ENCODE measurements at regions not wholly inside any gene's neighbourhood (a gene's known extent, or its start where the extent isn't known, plus 50 kb on each side); places are given as distances from the start of the nearest gene placed in this dataset.
"Not testable (repeated sequence)": the region's sequence is repeated elsewhere in the genome, so short reads cannot be mapped to it uniquely, and the experiment has no call there.

DNA sequence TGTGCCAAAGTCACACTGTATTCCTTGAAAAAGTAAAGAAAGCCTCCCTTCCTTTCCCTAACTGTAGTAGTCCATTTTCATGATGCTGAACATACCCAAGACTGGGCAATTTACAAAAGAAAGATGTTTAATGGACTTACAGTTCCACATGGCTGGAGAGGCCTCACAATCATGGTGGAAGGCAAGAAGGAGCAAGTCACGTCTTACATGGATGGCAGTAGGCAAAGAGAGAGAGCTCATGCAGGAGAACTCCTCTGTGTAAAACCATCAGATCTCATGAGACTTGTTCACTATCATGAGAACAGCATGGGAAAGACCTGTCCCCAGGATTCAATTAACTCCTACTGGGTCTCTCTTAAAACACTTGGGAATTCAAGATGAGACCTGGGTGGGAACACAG is 222.5 kb upstream of the NT5E start:
- not testable (repeated sequence) for H3K27ac Mint-ChIP-seq; H3K36me3 Mint-ChIP-seq; DNase-seq (ENCODE audit: low spot score in 2 of 2); H3K4me3 Mint-ChIP-seq; ATAC-seq; H3K4me1 Mint-ChIP-seq
- H3K9me3 Mint-ChIP-seq = peaks cover 14% of the 10 kb centered on the region

DNA sequence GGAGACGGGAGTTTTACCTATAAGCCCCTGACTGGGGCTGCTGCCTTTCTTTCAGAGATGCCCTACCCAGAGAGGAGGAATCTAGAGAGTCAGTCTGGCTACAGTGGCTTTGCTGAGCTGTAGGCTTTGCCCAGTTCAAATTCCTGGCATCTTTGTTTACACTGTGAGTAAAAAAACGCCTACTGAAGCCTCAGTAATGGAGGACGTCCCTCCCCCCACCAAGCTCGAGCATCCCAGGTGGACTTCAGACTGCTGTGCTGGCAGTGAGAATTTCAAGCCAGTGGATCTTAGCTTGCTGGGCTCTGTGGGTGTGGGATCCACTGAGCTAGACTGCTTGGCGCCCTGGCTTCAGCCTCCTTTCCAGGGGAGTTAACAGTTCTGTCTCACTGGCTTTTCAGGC is 237.1 kb upstream of the NT5E start:
- not testable (repeated sequence) for H3K4me1 Mint-ChIP-seq; DNase-seq (ENCODE audit: low spot score in 2 of 2); H3K27ac Mint-ChIP-seq; H3K4me3 Mint-ChIP-seq; ATAC-seq; H3K36me3 Mint-ChIP-seq
- peaks cover 33% of the 10 kb centered on the region for H3K9me3 Mint-ChIP-seq

- H3K4me1 Mint-ChIP-seq = no peaks in the 10 kb centered on the region
- peaks cover 4% of the 10 kb centered on the region for H3K9me3 Mint-ChIP-seq
- ATAC-seq (no peak), DNase-seq (ENCODE audit: low spot score in 2 of 2) (no peak)
- H3K36me3 Mint-ChIP-seq = no peaks in the 10 kb centered on the region
- H3K27ac Mint-ChIP-seq = no peak overlapping the region
- no peak overlapping the region for H3K4me3 Mint-ChIP-seq
Measured at GRCh38 chr6:85195243-85195642, 254.6 kb upstream of the NT5E start.

DNA sequence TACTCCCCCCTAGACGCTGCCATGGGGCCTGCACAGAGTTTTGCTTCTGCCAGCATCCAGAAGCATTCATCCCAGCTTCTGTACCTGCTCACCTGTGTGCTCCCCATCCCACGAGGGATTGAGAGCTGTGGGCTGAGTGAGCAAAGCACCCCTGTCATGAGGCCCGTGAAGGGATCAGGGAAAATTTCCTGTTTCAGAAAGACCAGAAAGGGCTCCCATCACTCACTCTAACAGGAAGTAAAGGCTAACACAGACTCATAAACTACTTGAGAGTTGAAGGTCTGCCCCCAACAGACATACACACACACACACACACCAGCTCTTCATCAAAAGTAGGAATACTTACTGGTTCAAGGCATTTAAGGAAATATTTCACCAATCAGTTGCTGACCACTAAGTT is 256.5 kb upstream of the NT5E start:
- no peak for DNase-seq (ENCODE audit: low spot score in 2 of 2)
- no peaks in the 10 kb centered on the region for H3K4me1 Mint-ChIP-seq
- no peaks in the 10 kb centered on the region for H3K36me3 Mint-ChIP-seq
- no peak for ATAC-seq
- H3K27ac Mint-ChIP-seq = no peak overlapping the region
- H3K9me3 Mint-ChIP-seq = peaks cover 11% of the 10 kb centered on the region
- H3K4me3 Mint-ChIP-seq = no peak overlapping the region

GRCh38 chr6:85192596-85192995 is 257.3 kb upstream of the NT5E start:
- Mint-ChIP-seq H3K4me3 (no peak overlapping the region), H3K27ac (no peak overlapping the region), H3K9me3 (peaks cover 8% of the 10 kb centered on the region), H3K4me1 (no peaks in the 10 kb centered on the region), H3K36me3 (no peaks in the 10 kb centered on the region)
- DNase-seq (ENCODE audit: low spot score in 2 of 2) = no peak
- no peak for ATAC-seq

- Mint-ChIP-seq H3K4me3 (no peak overlapping the region), H3K36me3 (no peaks in the 10 kb centered on the region), H3K27ac (no peak overlapping the region), H3K9me3 (peaks cover 8% of the 10 kb centered on the region), H3K4me1 (no peaks in the 10 kb centered on the region)
- ATAC-seq (no peak), DNase-seq (ENCODE audit: low spot score in 2 of 2) (no peak)
Measured at GRCh38 chr6:85192186-85192585, 257.7 kb upstream of the NT5E start.

- no peaks in the 10 kb centered on the region for H3K36me3 Mint-ChIP-seq
- H3K4me3 Mint-ChIP-seq = no peak overlapping the region
- H3K4me1 Mint-ChIP-seq = no peaks in the 10 kb centered on the region
- no peak overlapping the region for H3K27ac Mint-ChIP-seq
- DNase-seq (ENCODE audit: low spot score in 2 of 2) (no peak), ATAC-seq (no peak)
- peaks cover 9% of the 10 kb centered on the region for H3K9me3 Mint-ChIP-seq
Measured at GRCh38 chr6:85191656-85192055, 258.2 kb upstream of the NT5E start.

DNA sequence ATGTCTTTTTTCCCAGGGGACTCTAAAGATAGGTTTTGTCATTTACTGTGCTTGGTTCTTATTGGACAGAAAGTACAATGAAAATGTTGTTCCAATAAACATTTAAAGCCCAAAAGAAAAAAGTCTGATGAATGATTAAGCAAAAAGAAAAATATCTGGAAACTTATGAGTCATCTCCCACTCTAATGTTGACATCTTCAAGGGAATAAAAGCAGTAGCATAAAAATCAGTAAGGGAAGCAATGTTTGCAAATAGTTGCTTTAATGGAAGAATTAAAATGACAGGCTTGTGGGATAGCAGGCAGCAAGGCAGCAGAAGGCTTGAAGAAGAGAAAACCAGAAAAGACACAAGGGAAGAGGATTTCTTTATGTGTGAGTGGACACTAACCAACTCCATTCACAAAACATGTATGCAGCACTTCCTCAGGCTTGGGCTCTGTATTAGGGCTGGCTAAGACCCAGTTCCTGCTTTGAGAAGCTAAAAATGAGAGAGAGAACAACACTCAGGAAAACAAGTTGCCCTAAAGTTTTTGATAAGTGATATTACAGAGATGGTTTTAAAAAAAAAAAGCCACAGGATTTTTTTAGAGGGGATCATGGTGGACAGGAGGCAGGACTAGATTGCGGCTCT is 263.2 kb upstream of the NT5E start:
- H3K4me1 Mint-ChIP-seq = no peaks in the 10 kb centered on the region
- H3K4me3 Mint-ChIP-seq = no peak overlapping the region
- DNase-seq (ENCODE audit: low spot score in 2 of 2) (no peak), ATAC-seq (no peak)
- no peaks in the 10 kb centered on the region for H3K36me3 Mint-ChIP-seq
- no peak overlapping the region for H3K27ac Mint-ChIP-seq
- H3K9me3 Mint-ChIP-seq = peaks cover 11% of the 10 kb centered on the region

DNA sequence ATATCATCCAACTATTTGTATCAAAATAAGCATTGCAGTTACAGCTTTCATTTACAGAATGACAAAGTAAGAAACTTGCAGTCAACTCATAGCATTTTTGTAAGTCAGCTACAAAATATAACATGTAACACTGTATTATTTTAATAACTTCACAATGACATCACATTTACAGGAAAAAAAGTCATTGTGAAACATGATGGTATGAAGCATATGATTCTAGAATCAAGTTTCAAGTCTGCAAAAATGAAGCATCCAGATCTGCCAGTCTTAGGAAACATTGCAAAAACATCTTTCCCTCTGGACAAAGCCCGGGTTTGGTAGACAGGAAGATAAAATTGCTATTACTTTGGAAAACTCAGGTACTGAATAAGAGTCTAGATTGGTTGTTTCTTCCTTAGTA is 263.9 kb upstream of the NT5E start:
- Mint-ChIP-seq H3K9me3 (peaks cover 11% of the 10 kb centered on the region), H3K27ac (no peak overlapping the region), H3K4me3 (no peak overlapping the region), H3K36me3 (no peaks in the 10 kb centered on the region), H3K4me1 (no peaks in the 10 kb centered on the region)
- ATAC-seq (no peak), DNase-seq (ENCODE audit: low spot score in 2 of 2) (no peak)

DNA sequence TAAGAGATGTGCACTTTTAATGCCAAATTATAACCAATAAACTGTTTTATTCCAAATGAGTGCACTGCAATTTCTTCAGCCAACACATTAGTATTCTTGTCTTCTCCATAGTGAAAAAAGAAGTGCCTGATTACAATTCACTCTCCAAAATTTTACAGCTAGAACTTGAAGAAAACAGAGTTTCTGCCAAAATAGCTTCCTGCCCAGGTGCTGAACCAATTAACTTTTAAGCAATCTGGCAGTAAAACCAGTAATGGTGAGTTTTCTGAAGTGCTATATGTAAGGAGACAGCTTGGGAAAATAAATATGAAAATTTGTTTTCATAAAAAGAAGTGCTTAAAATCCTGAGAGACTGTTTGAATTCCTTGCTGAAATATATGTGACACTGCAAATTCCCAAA is 266.0 kb upstream of the NT5E start:
- Mint-ChIP-seq H3K4me1 (no peaks in the 10 kb centered on the region), H3K4me3 (no peak overlapping the region), H3K36me3 (no peaks in the 10 kb centered on the region), H3K9me3 (peaks cover 5% of the 10 kb centered on the region), H3K27ac (no peak overlapping the region)
- ATAC-seq = no peak
- no peak for DNase-seq (ENCODE audit: low spot score in 2 of 2)

DNA sequence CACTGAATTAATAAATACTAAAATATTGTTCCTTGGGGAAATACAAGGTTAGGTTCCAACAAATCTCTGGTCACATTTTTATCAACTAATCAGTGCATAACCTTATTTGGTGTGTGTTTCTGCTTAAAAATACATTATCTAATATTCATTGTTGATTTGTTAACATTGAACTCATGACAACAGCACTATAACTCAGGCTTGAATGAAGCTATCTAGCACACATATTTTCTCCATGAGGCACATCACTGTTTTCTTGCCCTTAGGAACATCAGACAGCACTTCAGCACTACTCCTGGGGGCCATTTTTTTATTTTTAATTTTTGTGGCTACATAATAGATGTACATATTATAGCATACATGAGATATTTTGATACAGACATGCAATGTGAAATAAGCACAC is 277.2 kb upstream of the NT5E start:
- ATAC-seq = no peak
- H3K36me3 Mint-ChIP-seq = no peaks in the 10 kb centered on the region

DNA sequence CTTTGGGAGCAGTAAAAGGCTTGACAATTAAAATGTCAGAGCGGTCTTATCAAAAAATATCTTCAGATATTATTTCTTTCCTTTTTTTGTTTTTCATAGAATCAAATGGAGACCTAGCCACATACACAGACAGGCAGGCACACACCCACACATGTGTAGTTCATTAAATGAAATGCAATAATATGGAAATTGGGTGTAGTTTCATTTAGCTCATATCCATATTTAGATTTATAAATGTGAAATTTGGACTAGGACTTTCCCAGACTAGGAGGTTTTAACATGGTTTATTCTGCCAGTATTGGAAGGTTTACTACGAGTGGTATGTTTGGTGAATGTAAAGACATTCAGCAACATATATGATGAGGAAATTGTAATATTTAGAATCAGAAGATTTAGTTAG is 277.7 kb upstream of the NT5E start:
- Mint-ChIP-seq H3K4me1 (no peaks in the 10 kb centered on the region), H3K36me3 (no peaks in the 10 kb centered on the region), H3K4me3 (no peak overlapping the region), H3K9me3 (peaks cover 7% of the 10 kb centered on the region), H3K27ac (no peak overlapping the region)
- DNase-seq (ENCODE audit: low spot score in 2 of 2) = no peak
- ATAC-seq = no peak

More for the DNA sequence above, 277.2 kb upstream of the NT5E start:
- H3K4me3 Mint-ChIP-seq = no peak overlapping the region
- no peak overlapping the region for H3K27ac Mint-ChIP-seq
- no peak for DNase-seq (ENCODE audit: low spot score in 2 of 2)
- H3K9me3 Mint-ChIP-seq = peaks cover 8% of the 10 kb centered on the region
- no peaks in the 10 kb centered on the region for H3K4me1 Mint-ChIP-seq

DNA sequence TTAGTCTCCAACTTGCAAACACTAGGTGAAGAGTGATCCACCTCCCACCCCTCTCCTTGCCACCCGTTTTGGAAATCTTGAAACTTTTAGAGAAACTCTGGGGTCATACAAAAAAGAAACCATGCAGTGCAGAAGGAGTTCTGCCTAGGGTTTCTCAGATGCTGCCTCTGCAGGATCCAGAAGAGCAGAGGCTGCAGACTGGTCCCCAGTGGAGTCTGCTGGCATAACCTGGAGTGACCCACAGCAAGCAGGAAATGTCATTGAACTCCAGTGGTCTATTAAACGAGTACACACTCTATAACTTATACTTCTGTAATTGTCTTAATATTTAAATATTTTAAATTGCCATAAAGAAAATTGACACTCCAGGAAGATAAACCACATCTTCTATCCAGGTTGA is 280.7 kb upstream of the NT5E start:
- ATAC-seq = no peak

GRCh38 chr6:85168146-85168545 is 281.7 kb upstream of the NT5E start:
- ATAC-seq (no peak), DNase-seq (ENCODE audit: low spot score in 2 of 2) (no peak)
- no peaks in the 10 kb centered on the region for H3K4me1 Mint-ChIP-seq
- no peak overlapping the region for H3K4me3 Mint-ChIP-seq
- H3K9me3 Mint-ChIP-seq = no peaks in the 10 kb centered on the region
- no peak overlapping the region for H3K27ac Mint-ChIP-seq
- no peaks in the 10 kb centered on the region for H3K36me3 Mint-ChIP-seq

More for the DNA sequence above, 280.7 kb upstream of the NT5E start:
- Mint-ChIP-seq H3K36me3 (no peaks in the 10 kb centered on the region), H3K9me3 (no peaks in the 10 kb centered on the region), H3K4me1 (no peaks in the 10 kb centered on the region), H3K4me3 (no peak overlapping the region), H3K27ac (no peak overlapping the region)
- no peak for DNase-seq (ENCODE audit: low spot score in 2 of 2)

DNA sequence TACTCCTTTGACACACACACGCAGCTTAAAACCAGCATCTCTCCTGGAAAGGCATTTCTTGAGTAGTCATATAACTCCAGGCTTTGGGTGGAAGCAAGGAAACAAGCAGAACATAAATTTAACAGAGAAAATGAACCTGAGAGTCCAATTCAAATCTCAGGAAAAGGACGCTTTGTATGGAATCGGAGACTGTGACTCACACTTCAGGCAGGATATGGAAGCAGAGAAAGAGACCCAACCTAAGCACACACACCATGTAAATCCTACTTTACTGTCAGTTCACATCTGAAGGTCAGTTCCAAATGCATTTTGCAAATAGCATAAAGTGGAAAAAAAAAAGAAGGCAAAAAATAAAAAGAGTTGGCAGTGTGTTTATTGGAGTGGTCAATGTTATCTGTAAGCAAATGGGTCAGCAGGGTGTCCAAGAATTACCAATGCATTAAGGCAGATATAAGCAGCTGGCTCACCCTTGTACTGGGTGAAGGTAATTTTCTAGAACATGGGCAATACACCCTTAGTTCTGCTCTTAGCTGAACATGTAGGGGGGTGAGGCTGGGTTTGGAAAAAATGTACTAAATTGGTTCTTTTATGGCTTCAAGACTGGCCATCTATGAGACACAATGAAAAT is 283.7 kb upstream of the NT5E start:
- no peaks in the 10 kb centered on the region for H3K36me3 Mint-ChIP-seq
- H3K27ac Mint-ChIP-seq = no peak overlapping the region
- ATAC-seq = no peak

GRCh38 chr6:85163156-85164080 is 286.5 kb upstream of the NT5E start:
- Mint-ChIP-seq H3K27ac (no peak overlapping the region), H3K36me3 (no peaks in the 10 kb centered on the region), H3K4me1 (no peaks in the 10 kb centered on the region), H3K4me3 (no peak overlapping the region), H3K9me3 (no peaks in the 10 kb centered on the region)
- DNase-seq (ENCODE audit: low spot score in 2 of 2) = no peak
- ATAC-seq = no peak

More for the DNA sequence above, 283.7 kb upstream of the NT5E start:
- no peaks in the 10 kb centered on the region for H3K9me3 Mint-ChIP-seq
- DNase-seq (ENCODE audit: low spot score in 2 of 2) = no peak
- H3K4me3 Mint-ChIP-seq = no peak overlapping the region
- H3K4me1 Mint-ChIP-seq = no peaks in the 10 kb centered on the region
